ENCODE measurements at regions not wholly inside any gene's neighbourhood (a gene's known extent, or its start where the extent isn't known, plus 50 kb on each side); places are given as distances from the start of the nearest gene placed in this dataset.

GRCh38 chr5:144549580-144549979, 378.9 kb downstream of the KCTD16 start:
- no peak for TF ChIP-seq CTCF (IDR thresholded peaks at IDR 0.05)

GRCh38 chr5:144548936-144549335, 378.3 kb downstream of the KCTD16 start:
- TF ChIP-seq CTCF (IDR thresholded peaks at IDR 0.05), result no peak

GRCh38 chr5:144547098-144547499, 376.4 kb downstream of the KCTD16 start:
- TF ChIP-seq CTCF (IDR thresholded peaks at IDR 0.05), result no peak

GRCh38 chr5:144538845-144539244, 368.2 kb downstream of the KCTD16 start:
- TF ChIP-seq CTCF (IDR thresholded peaks at IDR 0.05), result no peak

Measured in LNCAP (cell line).